IPS-NIHi7 (cell line): ENCODE measurements at regions not wholly inside any gene's neighbourhood (a gene's known extent, or its start where the extent isn't known, plus 50 kb on each side); places are given as distances from the start of the nearest gene placed in this dataset.

ENCODE experiments used
- DNase-seq: peaks from one replicate; pipeline ENCODE4 v3.0.0; 2012; ENCODE audit warnings: mixed read lengths; ENCODE audit errors: extremely low spot score

DNA sequence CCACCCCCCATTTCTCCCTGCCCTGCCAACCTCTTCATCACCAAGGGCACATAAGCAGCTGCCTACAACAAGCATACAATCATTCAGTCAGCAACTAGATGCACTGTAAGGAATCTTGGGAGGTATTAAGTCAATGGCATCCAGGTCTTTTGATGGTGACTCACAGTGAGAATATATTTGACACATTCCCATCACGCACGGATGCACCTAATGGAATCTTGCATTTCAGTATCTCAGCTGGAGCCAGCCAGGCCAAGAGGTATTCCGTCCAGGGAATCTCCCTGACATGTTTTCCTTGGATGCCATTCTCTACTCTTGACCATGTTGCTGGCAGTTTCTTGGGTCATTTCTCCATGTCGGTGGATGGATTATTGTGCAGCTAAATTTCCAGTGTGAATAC lies 73.9 kb upstream of the CAPRIN2 start:
- no peak for DNase-seq

DNA sequence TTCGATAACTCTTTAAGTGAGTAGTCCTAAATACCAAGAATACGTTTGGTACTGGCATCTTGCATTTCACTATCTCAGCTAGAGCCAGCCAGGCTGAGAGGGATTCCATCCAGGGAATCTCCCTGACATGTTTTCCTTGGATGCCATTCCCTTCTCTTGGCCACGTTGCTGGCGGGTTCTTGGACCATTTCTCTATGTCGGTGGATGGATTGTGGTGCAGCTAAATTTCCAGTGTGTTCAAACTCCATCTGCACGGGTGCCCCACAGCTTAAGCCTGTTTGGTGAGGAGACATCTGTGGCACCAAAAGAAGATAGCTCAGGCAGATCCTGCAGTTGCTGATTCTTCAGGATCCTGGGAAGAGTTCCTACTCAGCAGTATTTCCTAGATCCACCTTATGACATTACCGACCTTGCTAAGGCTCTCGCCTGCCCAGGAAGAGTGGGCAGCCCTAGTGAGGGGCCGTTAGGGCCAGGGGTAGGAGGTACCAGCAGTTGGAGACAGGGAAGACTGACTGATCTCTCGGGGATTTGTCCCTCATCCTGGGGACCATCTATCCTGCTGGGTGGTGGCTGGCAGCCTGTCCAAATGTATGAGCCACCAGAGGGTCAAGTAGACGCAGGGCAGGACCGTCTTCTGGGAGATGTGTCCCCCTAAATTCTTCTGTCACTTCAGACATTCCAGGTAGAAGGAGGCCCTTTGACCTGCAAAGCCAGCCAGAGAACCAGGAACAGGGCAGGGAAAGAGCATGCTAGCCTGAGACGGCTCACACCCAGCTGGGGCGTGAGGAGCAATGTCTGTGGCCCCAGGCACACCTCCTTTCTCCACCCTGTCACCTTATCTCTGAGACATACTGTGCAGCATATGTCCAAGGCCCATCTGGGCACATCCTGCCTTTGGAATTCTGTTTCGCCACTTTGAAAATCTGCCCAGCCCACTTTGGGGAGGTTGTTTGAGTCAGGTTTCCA lies 72.6 kb upstream of the CAPRIN2 start:
- no peak for DNase-seq

DNA sequence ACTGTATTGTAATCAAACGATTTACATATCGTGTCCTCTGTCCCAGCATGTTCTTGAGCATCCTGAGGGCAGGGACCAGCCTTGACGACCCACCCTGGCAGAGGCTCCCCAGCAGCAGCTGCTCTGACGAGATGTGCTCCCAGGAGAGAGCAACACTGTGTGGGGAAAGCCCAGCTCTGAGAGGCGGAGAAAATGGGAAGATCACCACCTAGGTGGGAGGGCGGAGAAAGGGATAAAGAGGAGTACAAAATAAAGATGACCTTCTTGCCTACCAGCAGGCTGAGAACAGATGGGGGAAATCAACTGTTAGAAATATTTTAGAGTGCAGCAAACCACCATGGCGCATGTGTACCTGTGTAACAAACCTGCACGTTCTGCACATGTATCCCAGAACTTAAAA lies 71.5 kb upstream of the CAPRIN2 start:
- no peak for DNase-seq

DNA sequence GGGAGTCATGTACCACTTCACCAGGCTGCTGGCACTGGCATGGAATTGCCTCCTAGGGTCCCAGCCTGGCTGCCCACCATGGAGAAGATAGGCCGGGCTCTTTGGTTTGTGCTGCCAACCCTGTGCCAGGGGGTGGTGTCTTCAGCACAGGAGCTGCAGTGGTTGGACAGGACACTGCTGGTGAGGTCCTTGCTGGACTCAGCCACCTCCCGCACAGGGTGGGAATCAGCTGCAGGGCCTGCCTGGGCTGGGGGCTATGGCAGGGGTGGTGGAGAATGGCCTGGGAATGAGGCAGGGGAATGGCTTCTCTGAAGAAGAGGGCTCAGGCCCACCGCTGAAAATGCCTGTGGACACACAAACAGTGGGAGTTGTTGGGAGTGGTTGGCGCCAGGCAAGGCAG lies 70.6 kb upstream of the CAPRIN2 start:
- no peak for DNase-seq

- DNase-seq: no peak
Observed at GRCh38 chr12:30824311-30824710, 69.6 kb upstream of the CAPRIN2 start.

GRCh38 chr12:30823764-30824163 lies 69.0 kb upstream of the CAPRIN2 start:
- no peak for DNase-seq

DNA sequence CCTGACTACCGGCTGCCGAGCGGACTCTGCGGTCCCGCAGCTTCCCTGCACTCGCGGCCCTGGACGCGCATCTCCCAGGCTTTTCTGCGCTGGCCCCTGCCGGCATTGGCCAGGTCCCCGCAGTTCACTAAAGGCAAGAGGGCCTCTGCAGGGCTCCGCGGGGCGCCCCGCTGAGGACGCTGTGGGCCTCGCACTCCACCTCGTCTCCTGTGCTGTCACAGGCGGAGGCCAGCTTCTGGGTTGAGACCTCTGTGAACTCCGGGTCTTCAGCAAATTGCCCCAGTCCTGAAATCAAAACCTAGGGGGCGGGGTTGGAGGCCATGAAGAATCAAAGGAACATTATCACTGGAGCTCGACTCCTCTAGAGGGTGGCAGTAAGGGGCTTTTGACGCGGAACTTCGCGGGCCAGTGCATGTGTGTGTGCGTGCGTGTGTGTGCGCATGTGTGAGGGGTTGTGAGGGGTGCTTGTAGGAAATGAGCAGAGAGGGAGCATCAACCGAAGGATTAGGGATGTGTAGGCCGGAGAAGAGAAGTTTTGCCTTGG lies 68.5 kb upstream of the CAPRIN2 start:
- peak; percentile 52 for DNase-seq

- peak; percentile 71 for DNase-seq
Observed at GRCh38 chr12:30822385-30823155, 67.8 kb upstream of the CAPRIN2 start.

DNA sequence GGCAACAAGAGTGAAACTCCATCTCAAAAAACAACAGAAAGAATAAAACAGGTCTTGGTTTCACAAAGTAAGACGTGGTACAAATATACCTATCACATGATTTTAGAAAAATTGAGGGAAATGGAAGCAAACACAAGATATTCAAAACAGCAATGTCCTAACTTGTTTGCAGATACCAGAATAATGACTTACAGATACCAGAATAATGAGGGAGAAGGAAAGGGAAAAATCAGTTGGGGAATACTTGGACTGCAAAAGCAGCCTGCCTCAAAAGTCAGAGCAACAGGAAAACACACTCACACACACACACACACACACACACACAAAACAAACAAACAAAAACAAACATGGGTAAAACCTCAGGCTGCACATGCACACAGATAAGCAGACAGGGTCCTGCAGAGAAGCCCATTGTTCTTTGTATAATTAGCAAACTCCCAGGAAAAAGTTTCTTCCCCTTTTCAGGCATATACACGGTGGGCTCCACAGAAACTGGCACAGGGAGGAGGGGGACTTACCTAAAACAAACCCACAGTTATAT lies 65.7 kb upstream of the CAPRIN2 start:
- no peak for DNase-seq

GRCh38 chr12:30818562-30818961 lies 63.8 kb upstream of the CAPRIN2 start:
- DNase-seq: no peak

- DNase-seq: no peak
Observed at GRCh38 chr12:30816742-30817465, 62.2 kb upstream of the CAPRIN2 start.

DNA sequence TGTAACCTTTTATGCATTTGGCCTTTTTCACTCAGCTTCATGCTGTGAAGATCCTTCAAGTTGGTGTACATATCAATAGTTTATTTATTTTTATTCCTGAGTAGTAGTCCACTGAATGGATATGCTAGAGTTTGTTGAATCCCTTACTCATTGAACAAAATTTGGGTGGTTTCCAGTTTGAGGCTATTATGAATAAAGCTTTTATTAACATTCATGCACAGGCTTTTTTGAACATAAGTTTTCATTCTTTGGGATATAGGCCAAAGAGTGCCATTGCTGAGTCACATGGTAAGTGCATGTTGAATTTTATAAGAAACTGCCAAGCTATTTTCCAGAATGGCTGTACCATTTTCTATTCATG lies 59.5 kb upstream of the CAPRIN2 start:
- no peak for DNase-seq

GRCh38 chr12:30813525-30814294 lies 59.0 kb upstream of the CAPRIN2 start:
- no peak for DNase-seq

- DNase-seq: no peak
Observed at GRCh38 chr12:30811966-30812365, 57.2 kb upstream of the CAPRIN2 start.

GRCh38 chr12:30810918-30811317 lies 56.2 kb upstream of the CAPRIN2 start:
- no peak for DNase-seq

- no peak for DNase-seq
Observed at GRCh38 chr12:30807695-30808034, 52.9 kb upstream of the CAPRIN2 start.

- DNase-seq: peak; percentile 48
Observed at GRCh38 chr12:30806989-30807694, 52.4 kb upstream of the CAPRIN2 start.

DNA sequence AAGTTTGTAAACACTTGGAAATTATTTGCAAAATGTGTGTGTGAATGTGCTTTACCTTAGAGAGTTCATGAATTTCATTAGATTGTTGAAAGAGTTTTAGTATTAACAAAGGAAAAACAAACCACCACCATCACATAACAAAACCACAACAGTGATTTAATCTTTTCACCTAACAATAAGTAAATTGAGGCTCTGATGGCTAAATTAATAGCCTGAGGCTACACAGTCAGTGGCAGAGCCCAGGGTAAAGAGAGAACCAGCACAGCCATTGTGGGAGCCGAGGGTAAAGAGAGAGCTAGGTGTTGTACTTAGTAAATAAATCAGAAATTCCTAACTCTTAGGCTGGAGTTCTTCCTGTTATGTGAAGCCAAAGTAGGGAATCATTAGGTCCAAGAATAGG lies 51.2 kb upstream of the CAPRIN2 start:
- DNase-seq: no peak
